ENCODE measurements at regions not wholly inside any gene's neighbourhood (a gene's known extent, or its start where the extent isn't known, plus 50 kb on each side); places are given as distances from the start of the nearest gene placed in this dataset.

- no peak for DNase-seq
Observed at GRCh38 chr9:2317591-2317990, 302.4 kb downstream of the SMARCA2 start.

- DNase-seq = no peak
Observed at GRCh38 chr9:2319421-2319820, 302.2 kb upstream of the VLDLR start.

- DNase-seq = no peak
Observed at GRCh38 chr9:2320114-2320513, 301.5 kb upstream of the VLDLR start.

GRCh38 chr9:2320632-2321031, 301.0 kb upstream of the VLDLR start:
- no peak for DNase-seq

GRCh38 chr9:2321523-2322148, 300.0 kb upstream of the VLDLR start:
- no peak for DNase-seq

- DNase-seq = no peak
Observed at GRCh38 chr9:2324742-2325141, 296.8 kb upstream of the VLDLR start.

GRCh38 chr9:2332663-2333062, 288.9 kb upstream of the VLDLR start:
- DNase-seq = no peak

- no peak for DNase-seq
Observed at GRCh38 chr9:2335260-2335659, 286.3 kb upstream of the VLDLR start.

- DNase-seq = no peak
Observed at GRCh38 chr9:2336055-2336454, 285.5 kb upstream of the VLDLR start.

GRCh38 chr9:2337131-2337530, 284.5 kb upstream of the VLDLR start:
- DNase-seq = no peak

GRCh38 chr9:2337627-2338026, 284.0 kb upstream of the VLDLR start:
- peak; percentile 55 for DNase-seq

- DNase-seq = no peak
Observed at GRCh38 chr9:2338777-2339365, 282.7 kb upstream of the VLDLR start.

- DNase-seq = no peak
Observed at GRCh38 chr9:2339416-2339815, 282.2 kb upstream of the VLDLR start.

- DNase-seq = no peak
Observed at GRCh38 chr9:2340046-2340760, 281.4 kb upstream of the VLDLR start.

- no peak for DNase-seq
Observed at GRCh38 chr9:2341126-2341525, 280.5 kb upstream of the VLDLR start.

- DNase-seq = no peak
Observed at GRCh38 chr9:2341956-2342355, 279.6 kb upstream of the VLDLR start.

GRCh38 chr9:2343756-2344155, 277.8 kb upstream of the VLDLR start:
- DNase-seq = no peak

- DNase-seq = no peak
Observed at GRCh38 chr9:2344436-2344835, 277.2 kb upstream of the VLDLR start.

GRCh38 chr9:2345013-2345412, 276.6 kb upstream of the VLDLR start:
- no peak for DNase-seq

- no peak for DNase-seq
Observed at GRCh38 chr9:2346277-2346913, 275.2 kb upstream of the VLDLR start.

- DNase-seq = no peak
Observed at GRCh38 chr9:2351324-2351723, 270.3 kb upstream of the VLDLR start.

GRCh38 chr9:2354216-2354615, 267.4 kb upstream of the VLDLR start:
- DNase-seq = no peak

GRCh38 chr9:2354856-2355696, 266.5 kb upstream of the VLDLR start:
- no peak for DNase-seq
